Left ventricle myocardium superior (tissue), 1 donor: ENCODE measurements at regions not wholly inside any gene's neighbourhood (a gene's known extent, or its start where the extent isn't known, plus 50 kb on each side); places are given as distances from the start of the nearest gene placed in this dataset.

Source experiments
- ATAC-seq: fragments of 200-7000 bp; cut with Tn5 transposase; one replicate; pipeline ENCODE4 v1.9.1; 2020; ENCODE audit warnings: mild to moderate bottlenecking, moderate library complexity
- DNase-seq: peaks from one replicate; pipeline ENCODE4 v3.0.0-alpha.2; 2020
- intact Hi-C: fragments of 100-400 bp; cut with micrococcal nuclease; formaldehyde crosslinking; loops from one replicate; pipeline ENCODE4 v1.11.0; 2022
- donor health status: DM: no; HTN: yes; CAD: no; lungs with severe emphysema.

GRCh38 chr2:41791523-41791922 lies 256.3 kb upstream of the PKDCC start:
- intact Hi-C loops = no loop called here
- ATAC-seq (no peak), DNase-seq (peak; percentile 38)

GRCh38 chr2:41803361-41803760 lies 244.5 kb upstream of the PKDCC start:
- ATAC-seq = no peak
- intact Hi-C loops = no loop called here
- no peak for DNase-seq

- DNase-seq = no peak
- no peak for ATAC-seq
- intact Hi-C loops = no loop called here
Observed at GRCh38 chr2:41806286-41806685, 241.5 kb upstream of the PKDCC start.

GRCh38 chr2:41821167-41821566 lies 226.7 kb upstream of the PKDCC start:
- ATAC-seq = no peak
- intact Hi-C loops = no loop called here
- no peak for DNase-seq

GRCh38 chr2:41826921-41827320 lies 220.9 kb upstream of the PKDCC start:
- DNase-seq = no peak
- intact Hi-C loops = no loop called here
- ATAC-seq = no peak

GRCh38 chr2:41827354-41827971 lies 220.4 kb upstream of the PKDCC start:
- intact Hi-C loops = no loop called here
- ATAC-seq (no peak), DNase-seq (no peak)

- ATAC-seq (no peak), DNase-seq (no peak)
- intact Hi-C loops = no loop called here
Observed at GRCh38 chr2:41828052-41828643, 219.7 kb upstream of the PKDCC start.

- ATAC-seq (no peak), DNase-seq (no peak)
- intact Hi-C loops = no loop called here
Observed at GRCh38 chr2:41829052-41829451, 218.8 kb upstream of the PKDCC start.

- no peak for DNase-seq
- no peak for ATAC-seq
- intact Hi-C loops = no loop called here
Observed at GRCh38 chr2:41830600-41830999, 217.2 kb upstream of the PKDCC start.

- ATAC-seq (no peak), DNase-seq (no peak)
- intact Hi-C loops = no loop called here
Observed at GRCh38 chr2:41832218-41832617, 215.6 kb upstream of the PKDCC start.

- ATAC-seq (no peak), DNase-seq (no peak)
- intact Hi-C loops = no loop called here
Observed at GRCh38 chr2:41835401-41835800, 212.4 kb upstream of the PKDCC start.

- DNase-seq (no peak), ATAC-seq (no peak)
- intact Hi-C loops = no loop called here
Observed at GRCh38 chr2:41836948-41837347, 210.9 kb upstream of the PKDCC start.

- intact Hi-C loops = no loop called here
Observed at GRCh38 chr2:41837610-41838009, 210.2 kb upstream of the PKDCC start.

GRCh38 chr2:41840702-41841551 lies 206.9 kb upstream of the PKDCC start:
- peak; percentile 100 for ATAC-seq
- intact Hi-C loops = no loop called here

More at GRCh38 chr2:41837610-41838009, 210.2 kb upstream of the PKDCC start:
- ATAC-seq (no peak), DNase-seq (no peak)

GRCh38 chr2:41846962-41847361 lies 200.9 kb upstream of the PKDCC start:
- intact Hi-C loops = no loop called here
- no peak for ATAC-seq
- DNase-seq = no peak

More at GRCh38 chr2:41840702-41841551, 206.9 kb upstream of the PKDCC start:
- DNase-seq = peak; percentile 95

- ATAC-seq (no peak), DNase-seq (no peak)
- intact Hi-C loops = no loop called here
Observed at GRCh38 chr2:41847744-41848441, 199.9 kb upstream of the PKDCC start.

- intact Hi-C loops = no loop called here
- DNase-seq (no peak), ATAC-seq (no peak)
Observed at GRCh38 chr2:41851554-41851953, 196.3 kb upstream of the PKDCC start.

GRCh38 chr2:41853427-41854191 lies 194.2 kb upstream of the PKDCC start:
- DNase-seq (no peak), ATAC-seq (peak; percentile 22)
- intact Hi-C loops = no loop called here

GRCh38 chr2:41854227-41854626 lies 193.6 kb upstream of the PKDCC start:
- ATAC-seq (no peak), DNase-seq (no peak)
- intact Hi-C loops = no loop called here
